OCI-LY1 (cell line): ENCODE measurements at regions not wholly inside any gene's neighbourhood (a gene's known extent, or its start where the extent isn't known, plus 50 kb on each side); places are given as distances from the start of the nearest gene placed in this dataset.
A peak's percentile ranks its signal among the peaks of the same experiment; 100 is the strongest.

Experiments
- H2AFZ ChIP-seq: fragments of 200-600 bp; sonication (generic), shearing (Covaris generic); 2 replicates; pipeline ENCODE4 v1.6.0; 2014; ENCODE audit warnings: antibody characterized with exemption, mild to moderate bottlenecking, low read length
- H3F3A ChIP-seq: fragments of 200-600 bp; sonication (generic), shearing (Covaris generic); 2 replicates; pipeline ENCODE4 v1.6.0; 2014; ENCODE audit warnings: mild to moderate bottlenecking, antibody characterized with exemption, low read length, moderate library complexity; ENCODE audit not compliant: insufficient read depth
- H3K27ac ChIP-seq: fragments of 200-600 bp; sonication (generic); 2 replicates; pipeline ENCODE4 v1.5.1; 2014; ENCODE audit warnings: low read length, mixed run types, mild to moderate bottlenecking, low read depth; ENCODE audit not compliant: poor library complexity, severe bottlenecking
- H3K27me3 ChIP-seq: fragments of 200-600 bp; sonication (generic); 2 replicates; pipeline ENCODE4 v1.6.0; 2014; ENCODE audit warnings: antibody characterized with exemption, mild to moderate bottlenecking, low read length, moderate library complexity; ENCODE audit not compliant: insufficient read depth
- H3K36me3 ChIP-seq: fragments of 200-600 bp; sonication (generic); 2 replicates; pipeline ENCODE4 v1.6.1; 2014; ENCODE audit warnings: mild to moderate bottlenecking, antibody characterized with exemption, low read length, moderate library complexity, mixed read lengths; ENCODE audit not compliant: insufficient read depth
- H3K4me1 ChIP-seq: fragments of 200-600 bp; sonication (generic); 2 replicates; pipeline ENCODE4 v1.5.1; 2014; ENCODE audit warnings: mild to moderate bottlenecking, low read length, moderate library complexity; ENCODE audit not compliant: insufficient read depth, severe bottlenecking
- H3K4me2 ChIP-seq: fragments of 200-600 bp; sonication (generic), shearing (Covaris generic); 2 replicates; pipeline ENCODE4 v1.6.1; 2014; ENCODE audit warnings: low read length
- H3K4me3 ChIP-seq: fragments of 200-600 bp; sonication (generic); 2 replicates; pipeline ENCODE4 v1.5.1; 2014; ENCODE audit warnings: low read length, low read depth, mild to moderate bottlenecking, mixed read lengths; ENCODE audit not compliant: poor library complexity, severe bottlenecking
- H3K79me2 ChIP-seq: fragments of 200-600 bp; shearing (Covaris generic); 2 replicates; pipeline ENCODE4 v1.6.1; 2016; ENCODE audit warnings: mixed run types, low read length, mixed read lengths; ENCODE audit not compliant: insufficient read depth
- H3K9ac ChIP-seq: fragments of 200-600 bp; sonication (generic), shearing (Covaris generic); 2 replicates; pipeline ENCODE4 v1.6.1; 2014; ENCODE audit warnings: mild to moderate bottlenecking, low read length, mixed read lengths
- H3K9me2 ChIP-seq: fragments of 200-600 bp; sonication (generic), shearing (Covaris generic); 2 replicates; pipeline ENCODE4 v1.6.1; 2014; ENCODE audit warnings: low read depth, mild to moderate bottlenecking, low read length, mixed read lengths
- H3K9me3 ChIP-seq: fragments of 200-600 bp; shearing (Covaris generic); 2 replicates; pipeline ENCODE4 v1.6.1; 2014; ENCODE audit warnings: low read length, mixed read lengths
- H4K20me1 ChIP-seq: fragments of 200-600 bp; sonication (generic), shearing (Covaris generic); 2 replicates; pipeline ENCODE4 v1.6.0; 2016; ENCODE audit warnings: mild to moderate bottlenecking, low read length; ENCODE audit not compliant: insufficient read depth
- EZH2 ChIP-seq: fragments of 200-600 bp; sonication (generic), shearing (Covaris generic); IDR thresholded peaks from 2 replicates; pipeline ENCODE4 v1.8.0; 2017; ENCODE audit warnings: borderline replicate concordance, mixed run types, mild to moderate bottlenecking, antibody characterized with exemption, low read length, moderate library complexity, mixed read lengths
- TF ChIP-seq, protein P1 (sequence below): fragments of 200-600 bp; sonication (generic), shearing (Covaris generic); IDR thresholded peaks from 2 replicates; pipeline ENCODE4 v1.5.1; 2017; ENCODE audit warnings: mild to moderate bottlenecking, antibody characterized with exemption, low read length, moderate library complexity, mixed read lengths

DNA sequence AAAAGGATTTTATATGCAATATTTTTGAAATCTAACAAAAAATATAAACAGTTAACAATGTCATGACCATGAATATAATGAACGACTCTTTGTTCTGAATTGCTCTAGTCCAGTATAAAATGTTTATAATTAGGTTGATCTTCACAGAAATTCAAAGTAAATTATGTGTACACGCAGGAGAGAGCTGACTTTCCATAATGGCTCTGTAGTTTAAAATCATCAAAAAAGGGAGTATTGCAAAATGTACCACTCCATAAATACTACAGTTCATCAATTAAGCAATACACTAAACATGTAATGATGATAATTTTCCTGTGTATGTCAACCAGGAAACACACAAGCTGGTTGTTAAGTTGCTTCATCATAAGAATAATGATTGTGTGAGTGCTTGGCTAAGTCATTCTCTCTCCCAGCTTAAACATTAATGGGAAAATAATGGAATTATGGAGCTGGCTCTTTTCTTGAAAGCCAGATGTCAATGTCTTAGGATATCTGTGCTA lies 189.5 kb upstream of the PLEKHG7 start:
- H2AFZ ChIP-seq = no peak overlapping the region
- no peak overlapping the region for H3K9ac ChIP-seq
- H3K79me2 ChIP-seq = no peaks in the 10 kb centered on the region
- no peak overlapping the region for H3K27ac ChIP-seq
- H3K36me3 ChIP-seq = no peaks in the 10 kb centered on the region; the same call in 1 of the 2 replicates
- H3K9me3 ChIP-seq = 0 out of 2 replicates have a peak, but pooled peaks cover 6% of the 10 kb centered on the region
- H3K4me3 ChIP-seq = no peak overlapping the region
- no peaks in the 10 kb centered on the region for H3K4me1 ChIP-seq
- no peaks in the 10 kb centered on the region for H3K27me3 ChIP-seq
- no peaks in the 10 kb centered on the region for H3K9me2 ChIP-seq
- no peak for TF ChIP-seq EZH2
- TF ChIP-seq, protein P1, sequence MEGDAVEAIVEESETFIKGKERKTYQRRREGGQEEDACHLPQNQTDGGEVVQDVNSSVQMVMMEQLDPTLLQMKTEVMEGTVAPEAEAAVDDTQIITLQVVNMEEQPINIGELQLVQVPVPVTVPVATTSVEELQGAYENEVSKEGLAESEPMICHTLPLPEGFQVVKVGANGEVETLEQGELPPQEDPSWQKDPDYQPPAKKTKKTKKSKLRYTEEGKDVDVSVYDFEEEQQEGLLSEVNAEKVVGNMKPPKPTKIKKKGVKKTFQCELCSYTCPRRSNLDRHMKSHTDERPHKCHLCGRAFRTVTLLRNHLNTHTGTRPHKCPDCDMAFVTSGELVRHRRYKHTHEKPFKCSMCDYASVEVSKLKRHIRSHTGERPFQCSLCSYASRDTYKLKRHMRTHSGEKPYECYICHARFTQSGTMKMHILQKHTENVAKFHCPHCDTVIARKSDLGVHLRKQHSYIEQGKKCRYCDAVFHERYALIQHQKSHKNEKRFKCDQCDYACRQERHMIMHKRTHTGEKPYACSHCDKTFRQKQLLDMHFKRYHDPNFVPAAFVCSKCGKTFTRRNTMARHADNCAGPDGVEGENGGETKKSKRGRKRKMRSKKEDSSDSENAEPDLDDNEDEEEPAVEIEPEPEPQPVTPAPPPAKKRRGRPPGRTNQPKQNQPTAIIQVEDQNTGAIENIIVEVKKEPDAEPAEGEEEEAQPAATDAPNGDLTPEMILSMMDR = no peak
- no peak overlapping the region for H3K4me2 ChIP-seq
- no peaks in the 10 kb centered on the region for H3F3A ChIP-seq
- no peaks in the 10 kb centered on the region for H4K20me1 ChIP-seq

DNA sequence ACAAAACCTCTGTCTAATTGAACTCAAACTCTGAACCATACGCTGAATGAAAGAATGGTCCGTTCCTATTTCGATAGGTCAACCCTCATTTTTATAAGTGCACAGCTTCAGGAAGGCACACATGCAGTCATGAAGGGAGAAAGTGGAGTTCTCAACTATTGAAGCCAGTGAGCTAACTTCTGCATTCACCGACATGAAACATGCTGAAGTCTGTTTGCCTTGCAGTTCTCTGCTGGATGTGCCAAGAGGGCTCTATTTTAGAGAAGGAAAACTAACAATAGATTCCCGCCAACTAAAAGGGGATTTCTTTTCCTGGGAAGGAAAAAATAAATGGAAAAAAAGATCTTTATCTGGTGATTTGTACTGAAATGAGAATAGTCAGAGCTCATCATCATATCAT lies 191.0 kb upstream of the PLEKHG7 start:
- Histone ChIP-seq H3K9me3 (0 out of 2 replicates have a peak, but pooled peaks cover 6% of the 10 kb centered on the region), H3K27me3 (no peaks in the 10 kb centered on the region), H3K9ac (no peak overlapping the region), H3K9me2 (no peaks in the 10 kb centered on the region), H3K79me2 (no peaks in the 10 kb centered on the region), H3K27ac (no peak overlapping the region), H3F3A (no peaks in the 10 kb centered on the region), H3K4me3 (no peak overlapping the region), H3K4me2 (no peak overlapping the region), H2AFZ (no peak overlapping the region), H3K36me3 (no peaks in the 10 kb centered on the region; the same call in 1 of the 2 replicates), H4K20me1 (no peaks in the 10 kb centered on the region), H3K4me1 (peaks cover 4% of the 10 kb centered on the region)
- no peak for TF ChIP-seq EZH2

DNA sequence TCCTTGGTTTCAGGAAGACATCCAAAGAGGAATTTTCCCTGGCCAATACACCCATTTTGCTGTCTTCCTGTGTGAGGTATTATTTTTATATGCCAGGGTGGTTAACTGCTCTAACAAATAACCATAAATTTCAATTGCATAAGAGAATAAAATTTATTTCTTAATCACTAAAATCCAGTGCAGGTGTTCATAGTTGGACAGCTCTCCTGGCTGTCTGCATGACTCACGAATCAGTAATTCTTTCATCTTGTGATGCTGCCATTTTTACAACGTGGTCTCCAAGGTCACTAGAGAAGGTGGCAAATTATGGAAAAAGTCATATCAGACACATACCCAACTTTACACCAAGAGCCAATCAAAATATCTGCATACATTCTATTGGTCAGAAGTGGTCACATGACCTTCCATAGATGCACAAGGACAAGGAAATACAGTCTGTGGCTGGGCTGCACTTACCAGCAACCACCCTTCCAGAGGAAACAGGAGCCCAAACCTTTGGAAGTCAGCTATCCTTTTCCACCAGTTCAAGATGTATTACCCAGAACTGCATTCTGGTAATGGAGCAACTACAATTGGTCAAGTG lies 193.5 kb upstream of the PLEKHG7 start:
- Histone ChIP-seq H3K4me2 (no peak overlapping the region), H4K20me1 (no peaks in the 10 kb centered on the region), H3K27me3 (no peaks in the 10 kb centered on the region), H3K9ac (no peak overlapping the region), H2AFZ (no peak overlapping the region), H3K27ac (no peak overlapping the region), H3K36me3 (no peaks in the 10 kb centered on the region; the same call in 1 of the 2 replicates), H3K4me1 (peaks cover 28% of the 10 kb centered on the region), H3K4me3 (no peak overlapping the region), H3K79me2 (no peaks in the 10 kb centered on the region), H3K9me2 (no peaks in the 10 kb centered on the region), H3F3A (no peaks in the 10 kb centered on the region), H3K9me3 (0 out of 2 replicates have a peak, but pooled peaks cover 6% of the 10 kb centered on the region)
- TF ChIP-seq, protein P1 = no peak
- no peak for TF ChIP-seq EZH2

DNA sequence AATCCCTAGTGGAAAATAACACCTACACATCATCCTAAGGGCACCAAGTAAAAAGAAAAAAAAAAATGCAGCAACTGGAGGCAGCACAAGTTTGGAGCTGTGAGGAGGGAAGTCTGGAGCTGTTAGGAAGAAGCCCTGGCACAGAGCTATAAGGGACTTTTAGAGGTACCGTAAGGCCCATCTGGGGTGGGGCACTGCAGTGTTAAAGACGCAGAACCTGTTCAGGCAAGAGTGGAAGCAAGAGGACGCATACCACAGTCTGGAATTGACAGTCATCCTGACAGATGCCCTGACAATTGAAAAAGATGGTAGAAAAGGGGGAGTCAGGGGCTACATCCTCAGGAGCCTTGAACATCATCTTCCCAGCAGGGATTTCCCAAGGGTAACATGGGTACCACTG lies 195.9 kb upstream of the PLEKHG7 start:
- TF ChIP-seq, protein P1 = no peak
- no peak for TF ChIP-seq EZH2
- Histone ChIP-seq H3K9me2 (no peaks in the 10 kb centered on the region), H3K79me2 (no peaks in the 10 kb centered on the region), H3K4me1 (peaks cover 52% of the 10 kb centered on the region), H3F3A (no peaks in the 10 kb centered on the region), H4K20me1 (no peaks in the 10 kb centered on the region), H2AFZ (no peak overlapping the region), H3K27ac (peak overlapping the region; percentile 95), H3K9me3 (no peaks in the 10 kb centered on the region), H3K36me3 (no peaks in the 10 kb centered on the region; the same call in 1 of the 2 replicates), H3K4me2 (no peak overlapping the region), H3K27me3 (no peaks in the 10 kb centered on the region), H3K9ac (no peak overlapping the region), H3K4me3 (no peak overlapping the region)
